IgD-negative memory B cell (primary cell): ENCODE measurements at regions not wholly inside any gene's neighbourhood (a gene's known extent, or its start where the extent isn't known, plus 50 kb on each side); places are given as distances from the start of the nearest gene placed in this dataset.

Source experiments
- H3K27ac Mint-ChIP-seq, 3 donors: one replicate each; pipeline ENCODE4 v1.8.0; 2020 to 2022; ENCODE audit warnings: mild to moderate bottlenecking in 3 of 3, mixed read lengths in 3 of 3, moderate library complexity in 1 of 3
- H3K27me3 Mint-ChIP-seq: one replicate; pipeline ENCODE4 v1.8.0; 2021; ENCODE audit warnings: mixed read lengths
- H3K36me3 Mint-ChIP-seq: one replicate; pipeline ENCODE4 v1.8.0; 2020; ENCODE audit warnings: mild to moderate bottlenecking, mixed read lengths
- H3K4me1 Mint-ChIP-seq, 3 donors: one replicate each; pipeline ENCODE4 v1.8.0; 2020 to 2022; ENCODE audit warnings: mixed read lengths in 3 of 3, mild to moderate bottlenecking in 1 of 3
- H3K4me3 Mint-ChIP-seq, 4 donors: one replicate each; pipeline ENCODE4 v1.8.0; 2020 to 2022; ENCODE audit warnings: mild to moderate bottlenecking in 4 of 4, mixed read lengths in 4 of 4, moderate library complexity in 3 of 4
- H3K9me3 Mint-ChIP-seq, 3 donors: one replicate each; pipeline ENCODE4 v1.8.0; 2020 to 2021; ENCODE audit warnings: mixed read lengths in 3 of 3, mild to moderate bottlenecking in 1 of 3

- Mint-ChIP-seq H3K9me3 (peaks cover 2 to 7% (median 4%) of the 10 kb centered on the region in 3 donors), H3K36me3 (peaks cover 3% of the 10 kb centered on the region), H3K27ac (no peak overlapping the region), H3K4me3 (no peak overlapping the region), H3K27me3 (no peaks in the 10 kb centered on the region), H3K4me1 (no peaks in the 10 kb centered on the region)
These were observed 173.1 kb downstream of the DTWD1 start for GRCh38 chr15:49793943-49794342.

- Mint-ChIP-seq H3K36me3 (no peaks in the 10 kb centered on the region), H3K9me3 (peaks cover 2 to 12% (median 2%) of the 10 kb centered on the region in 3 donors), H3K27me3 (no peaks in the 10 kb centered on the region), H3K4me3 (no peak overlapping the region), H3K27ac (no peak overlapping the region), H3K4me1 (no peaks in the 10 kb centered on the region)
These were observed 180.9 kb downstream of the DTWD1 start for GRCh38 chr15:49801796-49802195.
